ENCODE measurements at regions not wholly inside any gene's neighbourhood (a gene's known extent, or its start where the extent isn't known, plus 50 kb on each side); places are given as distances from the start of the nearest gene placed in this dataset.
A peak's percentile ranks its signal among the peaks of the same experiment; 100 is the strongest.
"Not testable (repeated sequence)": the region's sequence is repeated elsewhere in the genome, so short reads cannot be mapped to it uniquely, and the experiment has no call there.

DNA sequence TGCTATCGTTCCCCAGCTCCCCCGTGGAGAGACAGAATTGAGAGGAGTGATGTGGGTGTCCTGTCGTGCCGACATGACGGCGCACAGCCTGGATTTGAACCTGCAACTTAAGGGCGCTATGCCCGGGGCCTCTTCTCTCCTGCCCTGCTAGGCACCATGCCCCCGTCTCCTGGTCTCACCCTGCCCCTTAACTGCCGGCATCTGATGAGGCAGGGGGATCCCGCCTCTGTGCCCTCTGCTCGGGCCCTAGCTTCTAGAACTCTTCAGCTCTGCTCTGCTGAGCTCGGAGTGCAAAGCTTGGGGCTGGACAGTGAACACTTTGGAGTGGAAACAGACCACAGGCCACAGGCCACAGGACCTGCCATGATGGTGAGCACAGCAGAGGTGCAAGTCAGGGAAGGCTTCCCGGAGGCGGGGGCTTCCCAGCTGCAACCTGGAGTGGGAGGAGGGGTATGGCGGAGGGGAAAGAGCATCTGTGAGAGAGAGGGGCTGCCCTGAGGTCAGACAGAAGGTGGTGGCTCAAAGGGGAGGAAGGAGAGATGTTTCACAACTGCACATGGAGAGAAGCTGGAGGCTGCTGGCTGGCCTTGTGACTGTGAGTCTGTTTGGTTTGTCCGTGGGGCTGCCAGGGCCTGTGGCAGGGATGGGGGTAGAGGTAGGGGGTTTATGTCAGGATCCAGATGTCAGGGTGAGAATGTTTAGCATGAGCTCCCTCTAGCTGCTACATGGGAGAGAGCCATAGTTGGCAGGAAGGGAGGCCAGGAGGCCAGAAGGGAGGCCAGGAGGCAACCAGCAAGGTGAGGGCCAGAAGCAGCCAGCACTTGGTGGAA lies 107.8 kb downstream of the CRLF3 start:
- no peaks in the 10 kb centered on the region for H3K4me1 ChIP-seq (ENCODE audit: insufficient read depth)
- DNase-seq, result peak in 1 of 5 donors; percentile 17
- H3K27me3 ChIP-seq, result no peaks in the 10 kb centered on the region
- intact Hi-C loops (cut with DNase I), result no loop called here
- no peak overlapping the region for H3K4me3 ChIP-seq
- no peaks in the 10 kb centered on the region for H3K36me3 ChIP-seq
- no peaks in the 10 kb centered on the region for H3K9me3 ChIP-seq
- TF ChIP-seq EP300 (IDR thresholded peaks at IDR 0.05) (no peak), POLR2A (IDR thresholded peaks at IDR 0.05) (no peak)
- TF ChIP-seq, protein P1, sequence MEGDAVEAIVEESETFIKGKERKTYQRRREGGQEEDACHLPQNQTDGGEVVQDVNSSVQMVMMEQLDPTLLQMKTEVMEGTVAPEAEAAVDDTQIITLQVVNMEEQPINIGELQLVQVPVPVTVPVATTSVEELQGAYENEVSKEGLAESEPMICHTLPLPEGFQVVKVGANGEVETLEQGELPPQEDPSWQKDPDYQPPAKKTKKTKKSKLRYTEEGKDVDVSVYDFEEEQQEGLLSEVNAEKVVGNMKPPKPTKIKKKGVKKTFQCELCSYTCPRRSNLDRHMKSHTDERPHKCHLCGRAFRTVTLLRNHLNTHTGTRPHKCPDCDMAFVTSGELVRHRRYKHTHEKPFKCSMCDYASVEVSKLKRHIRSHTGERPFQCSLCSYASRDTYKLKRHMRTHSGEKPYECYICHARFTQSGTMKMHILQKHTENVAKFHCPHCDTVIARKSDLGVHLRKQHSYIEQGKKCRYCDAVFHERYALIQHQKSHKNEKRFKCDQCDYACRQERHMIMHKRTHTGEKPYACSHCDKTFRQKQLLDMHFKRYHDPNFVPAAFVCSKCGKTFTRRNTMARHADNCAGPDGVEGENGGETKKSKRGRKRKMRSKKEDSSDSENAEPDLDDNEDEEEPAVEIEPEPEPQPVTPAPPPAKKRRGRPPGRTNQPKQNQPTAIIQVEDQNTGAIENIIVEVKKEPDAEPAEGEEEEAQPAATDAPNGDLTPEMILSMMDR (IDR thresholded peaks at IDR 0.05), result no peak
- H3K27ac ChIP-seq, result no peak overlapping the region
- 83 to 87% (median 87%) methylated on average over 17 of the region's 17 CpGs for WGBS, 3 donors

DNA sequence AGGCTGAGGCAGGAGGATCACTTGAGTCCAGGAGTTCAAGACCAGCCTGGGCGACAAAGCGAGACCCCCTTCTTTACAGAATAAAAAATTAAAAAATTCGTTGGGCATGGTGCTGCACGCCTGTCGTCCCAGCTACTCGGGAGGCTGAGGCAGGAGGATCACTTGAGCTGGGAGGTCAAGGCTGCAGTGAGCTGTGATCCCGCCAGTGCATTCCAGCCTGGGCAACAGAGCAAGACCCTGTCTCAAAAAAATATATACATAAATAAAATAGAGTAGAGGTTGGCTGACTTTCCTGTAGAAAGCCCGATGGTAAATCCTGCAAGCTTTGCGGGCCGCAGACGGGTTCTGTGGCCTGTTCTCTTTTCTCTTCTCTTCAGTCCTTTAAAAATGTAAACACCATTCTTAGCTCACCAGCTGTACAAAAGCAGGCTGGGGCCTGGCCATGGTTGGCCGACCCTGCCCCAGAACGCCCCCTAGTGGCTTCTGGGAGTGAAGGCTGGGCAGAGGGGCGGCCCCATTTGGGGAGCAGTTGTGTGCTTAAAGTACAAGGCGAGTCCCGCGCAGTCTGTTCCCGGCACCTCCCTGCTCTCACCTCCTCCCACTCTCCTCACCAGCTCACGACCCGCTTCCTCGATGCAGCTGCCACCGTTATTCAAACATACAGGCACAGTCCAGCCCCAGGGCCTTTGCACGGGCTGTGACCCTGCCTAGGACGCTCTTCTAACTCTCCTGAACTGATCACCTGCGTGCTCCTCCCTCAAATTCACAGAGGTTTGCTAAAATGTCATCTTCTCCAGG lies 109.5 kb downstream of the CRLF3 start:
- H3K4me1 ChIP-seq (ENCODE audit: insufficient read depth); H3K27me3 ChIP-seq; H3K4me3 ChIP-seq; intact Hi-C loops (cut with DNase I); H3K27ac ChIP-seq; H3K9me3 ChIP-seq; H3K36me3 ChIP-seq: not testable (repeated sequence)
- DNase-seq, result peak in 3 of 5 donors; percentile 21 to 54 (median 46)
- TF ChIP-seq, protein P1 (IDR thresholded peaks at IDR 0.05), result peak in 1 of 3 donors; percentile 20
- WGBS, 3 donors, result 48 to 64% (median 52%) methylated on average over 25 of the region's 25 CpGs

DNA sequence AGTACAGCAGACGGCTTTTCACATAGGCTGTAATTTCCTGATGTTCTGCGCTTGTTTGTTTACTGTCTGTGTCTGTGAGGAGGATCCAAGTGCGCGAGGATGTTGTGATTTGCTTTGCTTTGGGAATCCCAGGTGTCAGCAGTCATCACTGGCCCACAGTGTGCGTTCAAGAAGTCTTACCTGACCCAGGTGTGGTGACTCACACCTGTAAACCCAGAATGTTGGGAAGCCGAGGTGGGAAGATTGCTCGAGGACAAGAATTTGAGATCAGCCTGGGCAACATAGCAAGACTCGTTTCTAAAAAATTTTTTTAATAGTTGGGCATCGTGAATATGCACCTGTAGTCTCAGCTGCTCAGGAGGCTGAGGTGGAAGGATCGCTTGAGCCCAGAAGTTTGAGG lies 110.7 kb downstream of the CRLF3 start:
- H3K27me3 ChIP-seq; intact Hi-C loops (cut with DNase I); H3K4me1 ChIP-seq (ENCODE audit: insufficient read depth); H3K36me3 ChIP-seq; H3K9me3 ChIP-seq; DNase-seq; H3K27ac ChIP-seq; H3K4me3 ChIP-seq: not testable (repeated sequence)
- 69 to 77% (median 71%) methylated on average over 10 of the region's 10 CpGs for WGBS, 3 donors

DNA sequence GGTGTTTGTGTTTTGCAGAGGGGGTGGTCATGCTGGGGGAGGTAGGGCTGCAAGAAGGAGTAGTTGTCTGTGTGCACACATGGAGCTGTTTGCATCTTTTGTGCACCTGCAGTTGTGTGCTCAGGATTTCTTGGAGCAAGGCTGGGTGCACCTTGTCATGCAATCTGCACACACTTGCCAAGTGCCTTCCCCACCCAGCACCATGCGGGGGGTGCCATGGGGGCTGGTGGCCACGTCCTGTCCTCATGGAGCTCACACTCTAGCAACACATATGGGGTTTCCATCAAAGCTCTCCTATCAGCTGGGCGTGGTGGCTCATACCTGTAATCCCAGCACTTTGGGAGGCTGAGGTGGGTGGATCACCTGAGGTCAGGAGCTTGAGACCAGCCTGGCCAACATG lies 111.6 kb downstream of the CRLF3 start:
- H3K36me3 ChIP-seq; H3K9me3 ChIP-seq; H3K27ac ChIP-seq; intact Hi-C loops (cut with DNase I); H3K4me1 ChIP-seq (ENCODE audit: insufficient read depth); DNase-seq; H3K27me3 ChIP-seq; H3K4me3 ChIP-seq: not testable (repeated sequence)
- WGBS, 3 donors, result 93 to 95% (median 93%) methylated on average over 3 of the region's 3 CpGs

DNA sequence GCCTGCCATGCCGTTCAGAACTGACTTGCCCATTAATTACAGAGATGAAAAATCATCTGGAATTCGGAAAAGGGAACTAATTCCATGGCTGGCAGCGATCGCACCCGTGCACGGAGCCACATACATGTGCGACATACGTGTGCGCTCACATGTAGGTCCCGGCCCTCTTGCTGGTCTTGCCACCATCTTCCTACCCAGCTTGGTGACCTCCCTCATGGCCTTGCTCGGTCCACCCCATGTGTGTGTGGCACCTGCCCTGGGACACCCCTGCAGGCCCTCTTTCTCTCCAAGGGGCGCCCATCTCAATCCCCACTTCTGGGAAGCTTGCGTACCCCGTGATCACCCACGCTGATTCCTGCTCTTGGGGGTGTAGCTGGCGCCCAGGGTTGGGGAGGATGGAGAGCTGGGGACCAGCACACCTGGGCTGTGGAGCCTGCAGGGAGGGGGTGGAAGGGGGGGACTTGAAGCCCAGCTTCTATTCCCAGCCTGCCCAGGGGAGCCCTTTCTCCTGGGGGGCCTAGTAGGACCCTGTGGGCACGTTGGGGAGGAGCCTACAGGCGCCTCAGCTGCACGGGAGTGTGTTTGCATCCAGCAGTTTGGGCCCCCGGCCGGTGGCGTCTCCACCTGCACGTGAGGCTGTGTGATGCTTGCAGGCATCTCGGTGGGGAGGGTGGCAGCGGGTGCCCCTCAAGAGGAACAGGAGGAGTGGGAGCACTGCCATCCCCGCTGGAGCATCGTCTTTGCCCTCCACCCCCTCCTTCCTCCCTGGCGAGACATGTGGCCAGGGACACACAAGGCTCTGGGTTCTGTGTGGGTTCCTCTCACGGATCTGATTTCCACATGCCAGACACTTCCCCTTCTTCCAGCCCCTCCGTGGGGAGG lies 112.6 kb downstream of the CRLF3 start:
- intact Hi-C loops (cut with DNase I); DNase-seq; H3K4me3 ChIP-seq; H3K9me3 ChIP-seq; H3K27me3 ChIP-seq; H3K36me3 ChIP-seq; H3K27ac ChIP-seq; H3K4me1 ChIP-seq (ENCODE audit: insufficient read depth): not testable (repeated sequence)
- 73 to 86% (median 81%) methylated on average over 26 to 30 of the region's 30 CpGs for WGBS, 3 donors

DNA sequence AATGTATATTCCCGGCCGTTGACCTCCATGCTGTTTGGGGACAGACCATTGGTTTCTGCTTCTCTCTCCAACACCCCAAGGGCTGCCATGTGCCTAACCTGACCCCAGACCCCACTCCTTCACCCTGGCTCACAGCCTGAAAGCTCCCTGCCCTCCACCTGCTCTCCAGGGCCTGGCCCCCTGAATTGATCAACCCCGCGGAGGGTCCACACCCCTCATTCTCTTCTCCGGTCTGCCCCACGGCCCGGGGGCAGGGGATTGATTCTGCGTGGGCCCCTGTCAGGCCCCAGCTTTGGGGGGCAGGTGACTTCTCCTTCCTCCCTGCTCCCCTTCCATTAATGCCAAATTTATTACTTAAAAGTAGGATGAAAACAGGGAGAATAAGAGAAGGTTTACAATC lies 113.3 kb downstream of the CRLF3 start:
- H3K36me3 ChIP-seq; DNase-seq; H3K27ac ChIP-seq; H3K27me3 ChIP-seq; intact Hi-C loops (cut with DNase I); H3K4me1 ChIP-seq (ENCODE audit: insufficient read depth); H3K9me3 ChIP-seq: not testable (repeated sequence)
- peak overlapping the region; percentile 77 for H3K4me3 ChIP-seq
- WGBS, 3 donors, result 72 to 75% (median 74%) methylated on average over 8 of the region's 8 CpGs

DNA sequence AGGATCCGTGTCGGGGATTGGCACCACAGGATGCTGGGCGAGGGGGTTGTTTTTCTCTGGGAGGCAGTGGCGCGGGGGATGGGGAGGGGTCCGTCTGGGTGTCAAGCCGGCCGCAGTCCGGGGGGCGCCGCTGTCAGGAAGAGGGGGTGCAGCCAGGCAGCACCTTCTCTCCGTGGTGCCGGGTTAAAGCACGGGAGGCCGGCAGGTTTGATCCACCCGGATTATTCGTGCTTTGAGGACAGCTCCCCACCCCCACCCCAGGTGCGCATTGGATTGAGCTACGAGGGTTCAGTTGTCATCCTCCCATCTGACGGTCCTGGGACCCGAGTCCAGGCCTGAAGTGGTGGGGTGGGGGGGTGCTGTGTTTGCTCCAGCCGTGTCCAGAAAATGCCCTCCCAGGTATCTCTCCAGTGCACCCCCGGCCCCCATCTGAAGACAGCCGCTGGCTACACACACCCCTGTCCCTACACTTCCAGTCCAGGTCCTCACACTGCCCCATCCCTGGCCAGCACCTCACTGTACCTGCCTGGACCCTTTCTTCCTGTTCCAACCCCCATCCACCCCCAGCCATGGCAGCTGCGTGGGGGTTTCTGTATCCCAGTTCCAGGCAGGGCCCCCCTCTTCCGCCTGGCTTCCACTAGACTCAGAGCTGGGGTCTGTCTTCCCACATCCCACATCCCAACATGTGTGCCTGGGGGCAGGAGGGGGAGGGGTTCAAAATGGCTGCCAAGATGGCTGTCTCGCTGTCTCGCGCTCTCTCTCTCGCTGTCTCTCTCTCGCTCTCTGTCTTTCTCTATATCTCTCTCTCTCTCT lies 114.0 kb downstream of the CRLF3 start:
- H3K36me3 ChIP-seq; H3K9me3 ChIP-seq; H3K27ac ChIP-seq; H3K27me3 ChIP-seq; DNase-seq; H3K4me1 ChIP-seq (ENCODE audit: insufficient read depth); intact Hi-C loops (cut with DNase I): not testable (repeated sequence)
- H3K4me3 ChIP-seq, result peak overlapping the region; percentile 77
- WGBS, 3 donors, result 13 to 26% (median 17%) methylated on average over 17 to 31 of the region's 31 CpGs

DNA sequence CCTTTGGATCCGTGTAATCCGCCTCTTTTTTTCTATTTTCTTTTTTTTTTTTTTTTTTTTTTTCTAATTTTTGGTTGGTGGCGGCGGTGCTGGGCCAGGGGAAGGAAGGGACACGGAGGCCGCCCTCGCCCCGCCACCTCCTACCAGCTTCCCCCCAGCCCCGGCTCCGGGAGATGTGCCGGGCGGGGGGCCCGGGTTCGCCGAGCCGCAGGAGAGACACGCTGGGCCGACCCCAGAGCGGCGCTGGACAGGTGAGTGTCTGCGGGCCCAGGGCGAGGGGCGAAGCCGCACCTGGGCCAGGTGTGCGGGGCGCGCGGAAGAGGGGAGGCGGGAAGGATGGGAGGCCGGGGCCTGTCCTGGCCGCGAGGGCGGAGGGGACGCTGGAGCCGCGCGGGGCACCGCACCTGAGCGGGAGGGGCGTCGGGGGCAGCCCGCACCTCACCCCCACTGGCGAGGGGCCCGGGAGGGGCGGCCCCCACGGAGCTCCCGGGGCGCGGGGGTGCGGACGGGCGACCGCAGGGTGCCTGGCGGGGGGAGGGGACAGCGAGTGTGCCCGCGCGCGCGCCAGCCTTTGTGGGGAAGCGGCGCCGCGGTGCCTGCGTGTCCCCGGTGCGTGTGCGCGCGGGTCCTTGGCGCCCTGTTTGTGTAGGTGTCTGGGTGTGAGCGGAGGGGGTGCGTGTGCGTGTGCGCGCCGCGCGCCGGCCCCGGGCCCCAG lies 114.8 kb downstream of the CRLF3 start:
- H3K27ac ChIP-seq; H3K9me3 ChIP-seq; H3K27me3 ChIP-seq; H3K36me3 ChIP-seq; intact Hi-C loops (cut with DNase I); H3K4me1 ChIP-seq (ENCODE audit: insufficient read depth): not testable (repeated sequence)
- WGBS, 3 donors, result 0 to 1% (median 1%) methylated on average over 53 to 78 of the region's 81 CpGs
- H3K4me3 ChIP-seq, result peak overlapping the region; percentile 77
- peak in 3 of 5 donors; percentile 32 to 61 (median 56) for DNase-seq

Data from ovary (tissue), 7 donors.